ENCODE measurements at regions not wholly inside any gene's neighbourhood (a gene's known extent, or its start where the extent isn't known, plus 50 kb on each side); places are given as distances from the start of the nearest gene placed in this dataset.

- no peak for TF ChIP-seq CTCF (IDR thresholded peaks at IDR 0.05; ENCODE audit: low read length)
- no peak for TF ChIP-seq EZH2 (IDR thresholded peaks at IDR 0.05; ENCODE audit: borderline replicate concordance, low read length)
These were observed 161.6 kb downstream of the C5orf15 start for GRCh38 chr5:133806847-133807246.

All from OCI-LY1 (cell line).